Activated CD4-positive, alpha-beta memory T cell treated with anti-CD3 and anti-CD28 coated beads for 36 hours (primary cell): ENCODE measurements at regions not wholly inside any gene's neighbourhood (a gene's known extent, or its start where the extent isn't known, plus 50 kb on each side); places are given as distances from the start of the nearest gene placed in this dataset.
A peak's percentile ranks its signal among the peaks of the same experiment; 100 is the strongest.

ENCODE experiments used
- CTCF ChIA-PET: fragments of 350-600 bp; sonication (Branson Sonifier 250); formaldehyde crosslinking; loops from one replicate; lab custom pipeline; 2021; ENCODE audit warnings: antibody characterized with exemption, inconsistent platforms; lab: Charles Lee
- POLR2A ChIA-PET: fragments of 350-600 bp; sonication (Branson Sonifier 250); formaldehyde crosslinking; loops from one replicate; lab custom pipeline; 2021; ENCODE audit warnings: antibody characterized with exemption; lab: Charles Lee
- DNase-seq: peaks from one replicate; pipeline ENCODE4 v3.0.0-alpha.2; 2020
- H3K27ac Mint-ChIP-seq: one replicate; pipeline ENCODE4 v1.8.0; 2021; ENCODE audit warnings: mixed read lengths
- H3K27me3 Mint-ChIP-seq: one replicate; pipeline ENCODE4 v1.8.0; 2021; ENCODE audit warnings: mixed read lengths
- H3K36me3 Mint-ChIP-seq: one replicate; pipeline ENCODE4 v1.8.0; 2021; ENCODE audit warnings: mixed read lengths
- H3K4me1 Mint-ChIP-seq: one replicate; pipeline ENCODE4 v1.8.0; 2021; ENCODE audit warnings: low read depth, mixed read lengths
- H3K4me3 Mint-ChIP-seq: one replicate; pipeline ENCODE4 v1.8.0; 2021; ENCODE audit warnings: mild to moderate bottlenecking, mixed read lengths
- H3K9me3 Mint-ChIP-seq: one replicate; pipeline ENCODE4 v1.8.0; 2021; ENCODE audit warnings: mixed read lengths
- intact Hi-C: fragments of 100-400 bp; cut with micrococcal nuclease; formaldehyde crosslinking; loops from one replicate; pipeline ENCODE4 v1.15.1; 2023

- CTCF ChIA-PET = interaction anchor here (0.6 to 1.6 kb wide), 4 partner anchors 22 to 109 kb away, joined by 3 read pairs; no protein-coding TSS in a partner anchor
- POLR2A ChIA-PET = no interaction called here
- Mint-ChIP-seq H3K36me3 (no peaks in the 10 kb centered on the region), H3K9me3 (no peaks in the 10 kb centered on the region), H3K4me1 (peaks cover 30% of the 10 kb centered on the region), H3K4me3 (no peak overlapping the region), H3K27me3 (no peaks in the 10 kb centered on the region), H3K27ac (no peak overlapping the region)
- DNase-seq = peak; percentile 45
- intact Hi-C loops = no loop called here
These were observed 53.8 kb upstream of the KCNA3 start for GRCh38 chr1:110728388-110729001.

- Mint-ChIP-seq H3K4me1 (peaks cover 30% of the 10 kb centered on the region), H3K4me3 (peak overlapping the region; percentile 21), H3K27me3 (no peaks in the 10 kb centered on the region), H3K36me3 (no peaks in the 10 kb centered on the region), H3K9me3 (no peaks in the 10 kb centered on the region), H3K27ac (no peak overlapping the region)
- ChIA-PET CTCF (interaction anchor here (0.8 to 1.6 kb wide), 7 partner anchors 12 to 171 kb away, joined by 3 to 5 read pairs (median 3); no protein-coding TSS in a partner anchor), POLR2A (no interaction called here)
- DNase-seq = no peak
- intact Hi-C loops = loop anchor here (2.0 kb wide), 2 partner anchors 20 to 54 kb away; no protein-coding TSS in a partner anchor
These were observed 52.5 kb upstream of the KCNA3 start for GRCh38 chr1:110727246-110727645.

GRCh38 chr1:110726755-110727154 lies 52.0 kb upstream of the KCNA3 start:
- H3K27ac Mint-ChIP-seq = no peak overlapping the region
- ChIA-PET CTCF (interaction anchor here (0.9 to 1.6 kb wide), 5 partner anchors 12 to 108 kb away, joined by 3 to 5 read pairs (median 3); no protein-coding TSS in a partner anchor), POLR2A (no interaction called here)
- H3K9me3 Mint-ChIP-seq = no peaks in the 10 kb centered on the region
- no peaks in the 10 kb centered on the region for H3K27me3 Mint-ChIP-seq
- DNase-seq = no peak
- peaks cover 30% of the 10 kb centered on the region for H3K4me1 Mint-ChIP-seq
- no peaks in the 10 kb centered on the region for H3K36me3 Mint-ChIP-seq
- intact Hi-C loops = loop anchor here (2.0 kb wide), 2 partner anchors 20 to 54 kb away; no protein-coding TSS in a partner anchor
- H3K4me3 Mint-ChIP-seq = peak overlapping the region; percentile 21
